ENCODE measurements at regions not wholly inside any gene's neighbourhood (a gene's known extent, or its start where the extent isn't known, plus 50 kb on each side); places are given as distances from the start of the nearest gene placed in this dataset.

- no peak for TF ChIP-seq CTCF (IDR thresholded peaks at IDR 0.05)
- no peak for DNase-seq
- no peaks in the 10 kb centered on the region for H3K9me3 ChIP-seq
- H3K36me3 ChIP-seq: no peaks in the 10 kb centered on the region
- H3K9ac ChIP-seq (ENCODE audit: low read depth in 2 of 2, low read length in 2 of 2): no peak overlapping the region
- no peaks in the 10 kb centered on the region for H3K4me1 ChIP-seq
- intact Hi-C loops (cut with DNase I): no loop called here
- H3K4me3 ChIP-seq: no peak overlapping the region
- H3K27me3 ChIP-seq: no peaks in the 10 kb centered on the region
- no peak overlapping the region for H3K27ac ChIP-seq
These were observed 772.8 kb upstream of the LRRTM1 start for GRCh38 chr2:81077396-81077795.

- Histone ChIP-seq H3K27ac (no peak overlapping the region), H3K9me3 (no peaks in the 10 kb centered on the region), H3K4me3 (no peak overlapping the region), H3K4me1 (no peaks in the 10 kb centered on the region), H3K27me3 (no peaks in the 10 kb centered on the region), H3K9ac (ENCODE audit: low read depth in 2 of 2, low read length in 2 of 2) (no peak overlapping the region), H3K36me3 (no peaks in the 10 kb centered on the region)
- DNase-seq: no peak
- TF ChIP-seq CTCF (IDR thresholded peaks at IDR 0.05): no peak
- intact Hi-C loops (cut with DNase I): no loop called here
These were observed 768.9 kb upstream of the LRRTM1 start for GRCh38 chr2:81073412-81073811.

GRCh38 chr2:81068144-81068543 lies 763.6 kb upstream of the LRRTM1 start:
- Histone ChIP-seq H3K4me1 (no peaks in the 10 kb centered on the region), H3K9ac (ENCODE audit: low read depth in 2 of 2, low read length in 2 of 2) (no peak overlapping the region), H3K9me3 (no peaks in the 10 kb centered on the region), H3K36me3 (no peaks in the 10 kb centered on the region), H3K27me3 (no peaks in the 10 kb centered on the region), H3K27ac (no peak overlapping the region), H3K4me3 (no peak overlapping the region)
- no peak for TF ChIP-seq CTCF (IDR thresholded peaks at IDR 0.05)
- DNase-seq: no peak
- intact Hi-C loops (cut with DNase I): no loop called here

- TF ChIP-seq CTCF (IDR thresholded peaks at IDR 0.05): no peak
- no peak for DNase-seq
- Histone ChIP-seq H3K36me3 (no peaks in the 10 kb centered on the region), H3K27me3 (no peaks in the 10 kb centered on the region), H3K4me1 (no peaks in the 10 kb centered on the region), H3K4me3 (no peak overlapping the region), H3K9me3 (no peaks in the 10 kb centered on the region), H3K9ac (ENCODE audit: low read depth in 2 of 2, low read length in 2 of 2) (no peak overlapping the region), H3K27ac (no peak overlapping the region)
- intact Hi-C loops (cut with DNase I): no loop called here
These were observed 756.5 kb upstream of the LRRTM1 start for GRCh38 chr2:81061016-81061415.

- DNase-seq: no peak
- intact Hi-C loops (cut with DNase I): no loop called here
- TF ChIP-seq CTCF (IDR thresholded peaks at IDR 0.05): no peak
These were observed 746.1 kb upstream of the LRRTM1 start for GRCh38 chr2:81050580-81051095.

GRCh38 chr2:81043681-81044080 lies 739.1 kb upstream of the LRRTM1 start:
- no peak for TF ChIP-seq CTCF (IDR thresholded peaks at IDR 0.05)
- Histone ChIP-seq H3K27ac (no peak overlapping the region), H3K27me3 (no peaks in the 10 kb centered on the region), H3K4me3 (no peak overlapping the region), H3K36me3 (no peaks in the 10 kb centered on the region), H3K9me3 (no peaks in the 10 kb centered on the region), H3K4me1 (no peaks in the 10 kb centered on the region), H3K9ac (ENCODE audit: low read depth in 2 of 2, low read length in 2 of 2) (no peak overlapping the region)
- DNase-seq: no peak
- intact Hi-C loops (cut with DNase I): no loop called here

More at GRCh38 chr2:81050580-81051095, 746.1 kb upstream of the LRRTM1 start:
- H3K36me3 ChIP-seq: no peaks in the 10 kb centered on the region
- no peaks in the 10 kb centered on the region for H3K27me3 ChIP-seq
- H3K4me1 ChIP-seq: no peaks in the 10 kb centered on the region
- no peak overlapping the region for H3K27ac ChIP-seq
- no peak overlapping the region for H3K4me3 ChIP-seq
- H3K9ac ChIP-seq (ENCODE audit: low read depth in 2 of 2, low read length in 2 of 2): no peak overlapping the region
- no peaks in the 10 kb centered on the region for H3K9me3 ChIP-seq
